ENCODE measurements at regions not wholly inside any gene's neighbourhood (a gene's known extent, or its start where the extent isn't known, plus 50 kb on each side); places are given as distances from the start of the nearest gene placed in this dataset.
A peak's percentile ranks its signal among the peaks of the same experiment; 100 is the strongest.

- Histone ChIP-seq H3K36me3 (ENCODE audit: low read depth) (no peaks in the 10 kb centered on the region), H3K4me1 (ENCODE audit: low read depth) (peaks cover 17% of the 10 kb centered on the region), H3K9me3 (no peaks in the 10 kb centered on the region), H3K4me3 (no peak overlapping the region)
- ATAC-seq (peak; percentile 80), DNase-seq (peak in 2 of 3 donors; percentile 14 to 35)
- TF ChIP-seq CTCF (IDR thresholded peaks at IDR 0.05): no peak
- intact Hi-C loops (cut with DNase I, micrococcal nuclease): no loop called here
These were observed 95.1 kb upstream of the NT5C1B start for GRCh38 chr2:18684206-18685038.

- Histone ChIP-seq H3K4me3 (no peak overlapping the region), H3K4me1 (ENCODE audit: low read depth) (peaks cover 17% of the 10 kb centered on the region), H3K36me3 (ENCODE audit: low read depth) (no peaks in the 10 kb centered on the region), H3K9me3 (no peaks in the 10 kb centered on the region)
- intact Hi-C loops (cut with DNase I, micrococcal nuclease): no loop called here
- peak; percentile 65 for ATAC-seq
- no peak for DNase-seq
- no peak for TF ChIP-seq CTCF (IDR thresholded peaks at IDR 0.05)
These were observed 93.3 kb upstream of the NT5C1B start for GRCh38 chr2:18682681-18683080.

- H3K4me1 ChIP-seq (ENCODE audit: low read depth): no peaks in the 10 kb centered on the region
- intact Hi-C loops (cut with DNase I, micrococcal nuclease): no loop called here
- DNase-seq (no peak), ATAC-seq (no peak)
- TF ChIP-seq CTCF (IDR thresholded peaks at IDR 0.05): no peak
- no peaks in the 10 kb centered on the region for H3K9me3 ChIP-seq
- no peak overlapping the region for H3K4me3 ChIP-seq
- H3K36me3 ChIP-seq (ENCODE audit: low read depth): no peaks in the 10 kb centered on the region
These were observed 87.9 kb upstream of the NT5C1B start for GRCh38 chr2:18677280-18677679.

GRCh38 chr2:18674309-18674708 lies 84.9 kb upstream of the NT5C1B start:
- Histone ChIP-seq H3K4me3 (no peak overlapping the region), H3K9me3 (no peaks in the 10 kb centered on the region), H3K36me3 (ENCODE audit: low read depth) (no peaks in the 10 kb centered on the region), H3K4me1 (ENCODE audit: low read depth) (no peaks in the 10 kb centered on the region)
- intact Hi-C loops (cut with DNase I, micrococcal nuclease): no loop called here
- TF ChIP-seq CTCF (IDR thresholded peaks at IDR 0.05): no peak
- ATAC-seq (no peak), DNase-seq (no peak)

- no peaks in the 10 kb centered on the region for H3K36me3 ChIP-seq (ENCODE audit: low read depth)
- H3K9me3 ChIP-seq: no peaks in the 10 kb centered on the region
- intact Hi-C loops (cut with DNase I, micrococcal nuclease): no loop called here
- no peak for TF ChIP-seq CTCF (IDR thresholded peaks at IDR 0.05)
- no peak overlapping the region for H3K4me3 ChIP-seq
- H3K4me1 ChIP-seq (ENCODE audit: low read depth): no peaks in the 10 kb centered on the region
- ATAC-seq (no peak), DNase-seq (no peak)
These were observed 82.0 kb upstream of the NT5C1B start for GRCh38 chr2:18671363-18671762.
